RPMI8226 (cell line): ENCODE measurements at regions not wholly inside any gene's neighbourhood (a gene's known extent, or its start where the extent isn't known, plus 50 kb on each side); places are given as distances from the start of the nearest gene placed in this dataset.
"Not testable (repeated sequence)": the region's sequence is repeated elsewhere in the genome, so short reads cannot be mapped to it uniquely, and the experiment has no call there.

Source experiments
- DNase-seq: peaks from one replicate; pipeline ENCODE4 v3.0.0-alpha.2; 2015

DNA sequence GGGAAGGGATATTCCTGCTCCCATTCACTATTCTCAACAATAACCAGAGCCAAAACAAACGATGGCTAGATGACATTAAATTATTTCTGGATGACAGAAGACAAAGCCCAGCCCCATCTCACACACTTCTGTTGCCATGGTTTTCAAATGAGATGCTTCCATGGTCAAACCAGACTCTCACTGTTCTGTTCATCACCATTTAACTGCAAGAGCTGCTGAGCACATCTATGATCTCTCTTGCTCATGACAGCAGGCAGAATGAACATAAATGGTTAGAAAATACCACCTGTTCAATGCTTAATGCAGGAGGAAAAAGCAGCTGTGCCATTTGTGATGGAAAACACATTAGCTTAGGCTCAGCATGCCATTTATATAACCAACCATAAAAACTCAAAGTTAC is 758.6 kb upstream of the ZWINT start:
- DNase-seq: no peak

DNA sequence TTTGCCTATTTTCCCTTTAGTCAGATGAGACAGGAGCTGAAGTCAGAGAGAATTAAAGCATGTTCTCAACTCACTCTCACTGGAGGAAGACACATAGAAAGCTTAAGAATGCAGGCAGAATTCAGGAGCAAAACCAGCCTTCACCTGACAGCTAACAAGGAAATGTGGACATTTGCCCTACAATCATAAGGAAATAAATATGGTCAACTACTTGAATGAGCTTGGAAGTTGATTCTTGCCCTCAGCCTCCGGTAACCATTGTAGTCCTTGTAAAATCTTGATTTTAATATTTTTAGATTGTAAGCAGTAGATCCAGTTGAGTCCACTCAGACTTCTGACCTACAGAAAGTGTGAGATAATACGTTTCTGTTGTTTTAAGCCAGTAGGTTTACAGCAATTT is 752.5 kb upstream of the ZWINT start:
- DNase-seq: no peak

DNA sequence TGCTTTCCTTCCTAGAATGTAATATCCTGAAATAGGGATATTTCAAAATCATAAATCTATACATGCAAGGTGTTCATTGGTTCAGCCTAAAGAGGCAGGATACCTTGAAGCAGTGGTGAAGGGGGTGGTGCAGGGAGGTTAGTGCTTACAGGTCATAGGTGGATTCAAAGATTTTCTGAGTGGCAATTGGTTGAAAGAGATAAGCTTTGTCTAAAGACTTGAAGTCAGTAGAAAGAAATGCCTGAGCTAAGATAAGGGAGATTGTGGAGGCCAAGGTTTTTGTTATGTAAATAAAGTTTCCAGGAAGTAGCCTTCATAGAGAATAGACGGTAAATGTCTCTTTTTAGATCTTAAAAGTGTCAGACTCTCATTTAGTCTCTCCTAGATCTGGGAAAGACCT is 741.2 kb upstream of the ZWINT start:
- no peak for DNase-seq

DNA sequence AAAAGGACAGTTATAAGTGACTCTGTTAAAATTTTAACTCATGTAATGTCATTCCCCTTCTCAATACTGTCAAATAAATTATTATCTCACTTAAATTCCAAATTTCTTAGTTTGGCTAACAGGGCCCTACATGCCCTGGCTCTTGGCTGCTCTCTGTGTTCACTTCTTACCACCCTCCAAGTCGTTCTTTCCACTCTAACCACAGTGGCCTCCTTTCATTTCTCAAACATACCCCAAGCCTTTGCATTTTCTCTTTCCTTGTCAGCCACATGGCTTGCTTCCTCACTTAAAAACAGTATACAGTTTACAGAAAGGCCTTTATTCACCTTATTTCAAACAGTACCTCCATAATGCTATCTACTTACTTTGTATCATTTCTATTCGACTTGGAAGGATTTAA is 737.1 kb upstream of the ZWINT start:
- DNase-seq: no peak

DNA sequence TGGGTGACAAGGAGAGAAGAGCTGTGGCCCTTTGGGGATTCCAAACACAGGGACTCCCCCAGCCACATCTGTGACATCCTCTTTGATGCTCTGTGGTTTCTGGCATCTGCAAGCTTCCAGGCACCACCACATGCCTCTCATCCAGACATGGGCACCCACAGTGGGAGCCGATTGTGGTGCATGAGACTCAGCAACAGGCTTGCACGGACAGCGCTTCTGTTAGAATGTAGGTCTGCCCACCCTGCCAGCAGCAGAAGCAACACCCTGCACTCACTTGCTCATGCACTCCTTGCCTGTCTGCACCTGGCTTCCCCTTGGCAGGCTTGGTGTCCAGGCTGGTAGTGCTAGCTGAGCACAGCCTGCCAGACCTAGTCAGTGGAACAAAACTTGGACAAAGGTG is 735.0 kb upstream of the ZWINT start:
- no peak for DNase-seq

DNA sequence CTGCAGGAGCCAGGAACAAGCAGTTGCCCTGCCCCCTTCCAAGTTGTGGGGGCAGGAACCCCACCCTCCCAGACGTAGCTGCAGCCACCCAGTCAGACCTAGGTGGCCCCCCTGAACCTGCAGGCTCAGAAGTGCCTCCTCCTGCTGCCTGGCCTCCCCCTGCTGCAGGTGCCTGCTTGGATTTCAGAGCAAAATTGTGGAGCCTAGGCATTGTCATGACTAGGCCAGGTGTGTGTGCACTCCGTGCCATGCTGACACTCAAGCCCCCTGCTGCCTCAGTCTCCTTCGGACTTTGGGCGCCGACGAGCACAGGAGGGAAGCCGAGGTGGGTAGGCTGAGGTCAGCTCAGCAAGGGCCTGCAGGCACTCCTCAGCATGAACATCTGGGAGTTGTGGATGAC is 733.9 kb upstream of the ZWINT start:
- no peak for DNase-seq

DNA sequence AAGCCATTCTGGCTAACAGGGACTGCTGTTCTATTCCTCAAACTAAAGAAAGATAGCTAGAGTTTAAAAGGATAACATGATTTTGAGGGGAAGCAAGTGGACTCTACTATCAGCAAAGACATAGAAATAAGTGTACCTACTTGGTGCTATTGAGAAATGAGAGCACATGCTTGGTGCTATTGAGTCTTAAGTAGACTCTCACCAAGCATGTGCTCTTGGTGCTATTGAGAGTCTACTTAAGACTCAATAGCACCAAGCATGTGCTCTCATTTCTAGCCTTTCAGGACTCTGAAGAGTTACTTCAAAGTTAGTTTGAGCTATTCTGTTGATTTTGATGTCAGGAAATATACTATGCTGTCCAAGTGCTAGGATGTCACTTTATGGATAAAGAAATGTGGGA is 733.0 kb upstream of the ZWINT start:
- DNase-seq: no peak

DNA sequence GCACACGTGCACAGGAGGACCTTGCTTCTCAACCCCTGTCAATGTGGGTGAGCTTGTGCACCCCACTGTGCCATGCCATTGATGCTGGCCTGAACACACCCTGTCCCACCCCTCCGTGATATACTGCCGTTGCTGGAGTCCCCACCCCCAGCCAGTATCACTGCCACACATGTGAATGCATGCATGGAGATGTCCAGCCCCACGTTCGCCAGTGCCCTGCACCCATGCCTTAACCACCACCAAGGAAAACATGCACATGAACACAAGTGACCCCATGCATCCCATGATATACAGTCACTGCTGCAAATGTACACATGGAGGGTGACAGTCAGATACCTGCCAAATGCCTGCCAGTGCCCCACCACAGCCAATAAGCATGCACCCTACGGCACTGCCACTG is 692.5 kb upstream of the ZWINT start:
- no peak for DNase-seq

DNA sequence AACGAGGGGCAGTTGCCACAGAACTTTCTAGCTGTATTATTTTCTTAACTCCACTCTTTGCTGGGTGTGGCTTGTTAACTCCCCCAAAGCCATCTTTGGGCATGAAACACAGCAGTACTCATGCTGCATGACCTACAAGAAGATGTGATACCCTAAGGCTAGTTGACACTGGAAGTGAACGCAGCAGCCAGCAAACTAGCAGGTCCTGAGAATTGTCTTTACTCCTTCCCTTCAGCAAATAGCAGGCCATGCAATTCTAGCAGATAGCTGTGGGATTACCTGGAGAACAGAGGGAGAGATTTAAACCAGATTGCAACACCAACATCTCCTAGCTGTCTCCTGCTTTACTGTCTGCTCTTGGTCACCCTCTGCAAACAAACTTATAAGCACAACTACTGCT is 688.0 kb upstream of the ZWINT start:
- DNase-seq: no peak

DNA sequence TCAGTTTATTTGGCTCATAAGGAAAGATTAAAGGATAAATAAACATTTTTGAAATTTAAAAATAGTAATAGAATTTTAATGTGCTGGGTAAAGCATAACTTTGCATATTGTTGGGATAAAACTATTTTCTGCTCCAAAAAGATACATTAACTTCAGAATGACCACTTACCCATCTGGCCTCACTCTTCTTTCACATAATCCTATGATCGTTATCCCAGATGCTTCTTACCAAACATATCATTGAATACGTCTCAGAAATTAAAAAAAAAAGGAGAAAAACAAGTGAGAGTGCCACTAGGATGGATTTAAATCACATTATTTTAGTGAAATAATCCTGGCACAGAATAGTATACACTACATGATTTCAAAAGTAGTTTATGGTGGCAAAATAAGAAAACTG is 677.5 kb upstream of the ZWINT start:
- DNase-seq: no peak

DNA sequence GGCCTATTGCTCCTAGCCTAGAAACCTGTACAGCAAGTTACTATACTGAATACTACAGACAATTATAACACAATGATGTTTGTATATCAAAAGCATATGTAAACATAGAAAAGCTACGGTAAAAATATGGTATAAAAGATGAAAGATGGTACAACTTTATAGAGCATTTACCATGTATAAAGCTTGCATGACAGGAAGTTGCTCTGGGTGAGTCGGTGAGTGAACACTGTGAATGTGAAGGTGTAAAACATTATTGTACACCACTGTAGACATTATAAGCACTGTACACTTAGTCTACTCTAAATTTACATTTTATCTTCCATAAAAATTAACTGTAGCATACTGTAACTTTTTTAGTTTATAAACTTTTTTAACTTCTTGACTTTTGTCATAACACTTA is 674.3 kb upstream of the ZWINT start:
- DNase-seq: no peak

DNA sequence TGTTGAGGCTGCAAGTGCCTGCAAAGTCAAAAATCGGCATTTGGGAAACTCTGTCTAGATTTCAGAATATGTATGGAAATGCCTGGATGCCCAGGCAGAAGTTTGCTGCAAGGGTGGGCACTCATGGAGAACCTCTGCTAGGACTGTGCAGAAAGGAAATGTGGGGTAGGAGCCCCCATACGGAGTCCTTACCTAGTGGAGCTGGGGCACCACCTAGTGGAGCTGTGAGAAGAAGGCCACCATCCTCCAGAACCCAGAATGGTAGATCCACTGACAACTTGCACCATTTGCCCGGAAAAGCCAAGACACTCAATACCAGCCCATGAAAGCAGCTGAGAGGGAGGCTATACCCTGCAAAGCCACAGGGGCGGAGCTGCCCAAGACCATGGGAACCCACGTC is 671.2 kb upstream of the ZWINT start:
- DNase-seq: not testable (repeated sequence)

DNA sequence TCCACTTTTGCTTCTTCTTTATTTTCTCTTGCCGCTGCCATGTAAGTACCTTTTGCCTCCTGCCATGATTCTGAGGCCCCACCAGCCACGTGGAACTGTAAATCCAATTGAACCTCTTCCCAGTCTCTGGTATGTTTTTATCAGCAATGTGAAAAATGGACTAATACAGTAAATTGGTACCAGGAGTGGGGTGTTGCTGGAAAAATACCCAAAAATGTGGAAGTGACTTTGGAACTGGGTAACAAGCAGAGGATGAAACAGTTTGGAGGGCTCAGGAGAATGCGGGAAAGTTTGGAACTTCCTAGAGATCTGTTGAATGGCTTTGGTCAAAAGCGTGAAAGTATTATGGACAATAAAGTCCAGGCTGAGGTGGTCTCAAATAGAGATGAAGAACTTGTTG is 670.3 kb upstream of the ZWINT start:
- DNase-seq: no peak

DNA sequence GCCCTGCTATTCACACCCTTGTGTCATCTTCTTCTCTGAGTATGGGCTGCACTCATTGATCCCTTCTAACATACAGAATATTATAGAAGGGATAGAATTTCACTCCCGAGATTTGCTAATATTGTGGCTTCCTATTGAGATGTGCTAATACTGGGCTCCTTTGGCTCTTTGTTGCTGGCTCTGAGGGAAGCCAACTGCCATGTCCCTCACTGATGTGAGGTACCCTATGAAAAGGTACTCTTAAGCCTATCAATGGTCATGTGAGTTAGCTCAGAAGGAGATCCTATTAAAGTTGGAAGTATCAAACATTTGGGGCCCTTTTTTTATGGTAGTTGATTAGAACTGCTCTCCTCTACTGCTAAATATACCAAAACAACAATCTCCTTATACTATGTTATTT is 665.2 kb upstream of the ZWINT start:
- DNase-seq: no peak

DNA sequence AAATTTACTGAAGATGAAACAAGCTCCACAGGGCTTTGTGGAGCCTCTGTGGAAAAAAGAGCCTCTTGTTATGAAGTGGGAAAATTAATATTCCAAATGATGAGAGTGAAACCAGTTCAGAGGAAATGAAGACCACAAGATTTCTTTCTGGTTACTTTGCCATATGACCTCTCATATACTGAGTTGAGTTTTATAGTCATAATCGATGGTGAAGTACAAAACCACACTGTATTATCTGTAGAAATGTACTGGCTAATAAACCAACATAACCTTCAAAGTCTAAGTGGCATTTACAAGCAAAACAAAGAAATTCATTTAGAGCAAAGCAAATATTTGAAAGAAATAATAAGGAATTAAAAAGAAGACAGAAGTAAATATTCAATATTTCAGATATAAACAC is 662.6 kb upstream of the ZWINT start:
- DNase-seq: no peak

DNA sequence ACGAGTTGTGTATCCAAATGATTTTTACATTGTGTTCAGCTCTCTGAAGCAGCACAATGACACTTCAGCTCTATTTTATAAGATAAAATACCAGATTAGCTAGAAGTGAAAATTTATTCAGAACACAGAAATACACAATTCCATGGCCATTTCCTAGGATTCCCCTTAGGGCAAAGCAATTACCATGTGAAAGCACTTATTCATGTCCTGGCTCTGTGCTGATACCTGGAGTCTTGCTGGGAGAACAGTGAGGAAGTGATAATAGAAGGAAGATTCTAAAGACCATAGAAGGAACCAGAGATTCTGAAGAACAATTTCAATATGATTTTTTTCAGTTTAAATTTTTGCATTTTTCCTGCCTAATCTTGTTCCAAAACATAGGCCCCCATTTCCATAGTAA is 657.4 kb upstream of the ZWINT start:
- no peak for DNase-seq

DNA sequence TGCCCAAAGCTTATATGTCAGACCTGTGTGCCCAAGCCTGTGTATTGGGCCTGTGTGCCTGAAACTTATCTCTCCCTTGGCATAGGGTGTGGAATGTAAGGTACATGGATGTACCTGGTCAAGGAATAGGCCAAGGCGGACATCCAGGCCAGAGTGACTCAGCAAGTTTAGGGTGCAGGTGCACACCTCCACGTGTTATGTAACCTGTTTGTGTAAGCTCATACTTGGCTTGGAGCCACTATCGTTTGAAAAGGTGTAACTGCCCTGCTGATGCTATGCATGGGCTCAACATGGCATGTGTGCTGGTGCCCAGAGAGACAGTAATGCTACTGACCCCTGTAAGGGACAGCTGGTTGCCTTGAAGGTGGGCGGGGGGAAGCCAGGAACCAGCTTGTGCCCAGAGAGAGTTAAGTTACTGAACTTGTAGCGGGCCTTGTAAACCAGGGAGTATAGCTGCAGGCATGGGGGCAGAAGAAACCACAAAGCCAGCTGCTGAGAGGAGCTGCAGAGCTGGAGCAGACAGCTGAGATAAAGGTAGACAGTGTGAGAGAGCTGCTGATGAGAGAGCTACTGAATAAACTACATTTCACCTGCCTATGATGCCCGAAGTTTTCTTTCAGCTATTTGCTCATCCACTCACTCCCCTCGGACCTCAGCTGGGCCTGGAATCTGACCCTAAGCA is 656.4 kb upstream of the ZWINT start:
- DNase-seq: peak; percentile 73

DNA sequence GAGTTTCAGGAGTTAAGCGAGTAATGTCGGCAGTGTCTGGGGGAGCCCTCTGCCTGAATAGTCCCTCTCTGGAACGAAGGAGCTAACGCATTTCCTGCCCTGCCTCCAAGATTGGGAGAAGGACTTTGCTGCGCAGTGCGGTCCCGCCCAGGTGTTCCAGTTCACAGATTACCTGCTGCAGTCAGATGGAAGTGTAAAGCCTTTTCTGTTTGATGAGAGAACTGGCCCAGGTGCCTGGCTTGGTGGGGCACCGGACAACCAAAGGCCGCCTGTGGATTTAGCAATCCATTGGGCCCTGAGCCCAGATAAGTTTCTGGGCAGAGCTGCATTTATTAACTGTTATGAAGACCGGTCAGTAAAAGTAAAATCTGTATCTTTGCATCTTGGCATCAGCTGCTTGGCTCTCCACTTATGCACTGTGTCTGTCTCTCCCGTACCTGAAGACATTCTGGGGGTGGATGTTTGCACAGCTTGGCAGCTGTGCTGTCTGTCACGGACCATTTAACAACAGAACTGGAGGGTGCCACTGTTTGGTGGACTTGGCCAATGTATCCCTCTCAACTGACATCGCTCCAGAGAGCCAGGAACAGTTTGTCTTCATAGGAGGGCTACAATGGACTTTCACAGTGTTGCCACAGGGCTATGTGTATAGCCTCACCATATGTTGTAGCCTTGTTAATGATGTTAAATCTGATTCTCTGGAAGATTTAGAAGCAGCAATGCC is 654.7 kb upstream of the ZWINT start:
- no peak for DNase-seq

DNA sequence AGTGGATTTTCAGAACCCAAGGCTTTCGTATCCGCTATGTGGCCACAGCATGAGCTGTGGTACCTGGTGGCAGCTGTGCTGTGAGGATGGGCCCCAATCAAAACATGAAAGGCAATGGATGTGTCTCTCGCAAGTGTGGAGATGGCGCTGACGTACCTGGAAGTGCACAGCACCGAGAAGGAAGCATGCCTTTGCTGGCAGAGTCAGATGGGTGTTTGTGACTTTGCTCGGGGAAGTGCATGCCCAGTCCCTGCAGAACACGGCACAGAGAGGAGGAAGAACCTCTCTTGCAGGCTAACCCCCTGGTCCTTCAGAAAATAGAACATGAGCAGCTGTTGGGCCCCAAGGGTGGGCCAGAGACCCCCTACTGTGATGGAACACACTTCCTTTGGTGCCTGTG is 654.1 kb upstream of the ZWINT start:
- no peak for DNase-seq

DNA sequence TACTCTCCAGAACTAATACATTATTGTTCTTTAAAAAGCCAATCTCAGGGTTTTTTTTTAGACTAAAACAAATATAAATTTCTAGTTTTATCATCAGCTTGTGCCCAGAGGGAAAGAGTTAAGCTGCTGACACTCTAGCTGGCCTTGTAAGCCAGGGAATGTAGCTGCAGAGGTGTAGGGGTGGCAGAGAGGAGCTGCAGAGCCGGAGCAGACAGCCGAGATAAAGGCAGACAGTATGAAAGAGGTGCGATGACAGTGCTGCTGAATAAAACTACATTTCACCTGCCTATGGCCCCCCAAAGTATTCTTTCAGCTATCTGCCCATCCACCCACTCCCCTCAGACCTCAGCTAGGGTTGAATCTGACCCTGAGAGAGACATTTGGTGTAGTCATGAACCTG is 653.7 kb upstream of the ZWINT start:
- DNase-seq: no peak

DNA sequence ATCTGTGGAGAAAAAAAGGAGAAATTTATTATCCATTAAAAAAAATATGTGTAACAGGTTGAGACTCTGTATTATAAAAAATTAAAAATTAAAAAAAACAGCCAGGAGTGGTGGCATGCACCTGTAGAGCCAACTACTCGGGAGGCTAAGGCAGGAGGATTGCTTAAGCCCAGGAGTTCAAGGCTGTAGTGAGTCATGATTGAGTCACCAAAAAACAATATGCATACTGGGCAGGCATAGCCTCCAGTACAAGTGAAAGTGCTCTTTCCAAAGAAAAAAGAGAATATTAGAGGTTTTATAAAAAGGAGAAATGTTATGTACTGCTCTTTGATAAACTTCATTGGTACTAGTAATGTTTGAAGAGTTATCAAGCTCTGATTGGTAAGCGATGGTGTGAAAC is 647.1 kb upstream of the ZWINT start:
- no peak for DNase-seq

DNA sequence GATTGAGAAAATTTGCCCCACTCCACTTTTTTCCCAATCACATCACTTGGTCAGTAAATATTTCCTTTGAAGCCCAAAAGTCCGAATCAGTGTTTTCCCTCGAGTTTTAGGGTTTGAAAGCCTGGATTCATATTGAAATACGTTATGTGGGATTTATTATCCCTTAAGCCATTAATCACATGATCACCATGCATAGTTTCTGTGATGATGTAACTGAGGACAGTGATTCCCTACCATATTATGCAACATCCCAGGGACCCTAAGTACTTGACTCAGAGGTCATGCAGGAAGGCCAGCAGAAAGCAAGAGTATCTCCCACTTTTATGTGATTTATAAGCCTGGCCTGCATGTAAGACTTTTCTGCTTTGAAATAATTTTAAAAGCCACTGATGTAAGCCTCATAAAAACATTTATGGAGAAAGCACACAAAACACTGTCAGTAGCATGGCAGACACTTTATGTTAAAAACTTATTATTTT is 630.6 kb upstream of the ZWINT start:
- DNase-seq: no peak

DNA sequence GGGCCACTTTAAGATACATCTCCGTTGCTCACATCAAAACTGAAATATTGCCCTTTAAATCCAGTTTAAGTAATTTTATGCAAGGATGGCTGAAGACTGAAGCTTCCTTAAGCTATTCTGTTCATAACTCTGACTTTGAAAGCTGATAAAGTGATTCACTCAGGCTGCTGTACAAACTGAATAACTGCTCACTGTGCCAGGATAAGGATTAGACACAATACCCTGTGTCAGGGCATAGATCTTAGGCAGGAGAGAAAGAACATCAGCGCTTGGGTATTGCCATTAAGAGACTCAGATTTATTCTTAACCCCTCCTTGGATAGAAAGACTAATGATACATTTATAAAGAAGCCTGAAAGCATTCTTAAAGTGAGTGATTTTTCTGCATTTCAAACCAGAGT is 614.5 kb upstream of the ZWINT start:
- DNase-seq: no peak

DNA sequence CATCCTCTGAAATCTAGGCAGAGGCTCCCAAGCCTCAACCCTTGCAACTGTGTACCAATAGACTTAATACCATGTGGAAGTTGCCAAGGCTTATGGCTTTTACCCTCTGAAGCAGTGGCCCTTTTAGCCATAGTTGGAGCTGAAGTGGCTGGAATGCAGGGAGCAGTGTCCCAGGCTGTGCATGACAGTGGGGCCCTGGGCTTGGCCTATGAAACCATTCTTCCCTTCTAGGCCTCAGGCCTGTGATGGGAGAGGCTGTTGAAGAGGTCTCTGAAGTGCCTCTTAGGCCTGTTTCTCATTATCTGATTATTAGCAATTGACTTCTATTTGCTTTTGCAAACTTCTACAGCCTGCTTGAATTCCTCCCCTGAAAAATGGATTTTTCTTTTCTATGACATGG is 612.7 kb upstream of the ZWINT start:
- DNase-seq: no peak

DNA sequence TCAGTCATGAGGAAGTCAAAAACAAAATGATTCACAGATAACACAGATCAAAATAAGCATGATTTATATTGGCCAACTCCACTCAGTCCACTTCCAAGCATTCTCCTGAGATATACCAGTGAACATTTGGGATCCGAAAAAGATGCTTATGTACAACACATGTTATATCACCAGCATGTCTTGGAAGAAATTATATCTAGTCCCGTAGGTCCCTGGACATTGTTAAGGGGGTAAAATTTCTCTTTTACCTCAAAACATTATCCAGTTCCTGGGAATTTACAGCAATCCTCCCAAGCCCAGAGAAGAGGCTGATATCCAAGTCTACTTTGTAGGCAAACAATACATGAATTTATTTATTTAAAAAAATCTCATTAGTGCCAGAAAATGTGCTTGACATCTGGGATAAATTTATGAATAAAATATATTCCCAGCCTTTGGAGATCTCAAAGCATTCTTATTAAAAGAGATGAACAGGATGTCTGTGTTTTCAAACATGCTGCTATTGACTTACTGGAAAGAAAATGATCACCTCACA is 582.2 kb upstream of the ZWINT start:
- DNase-seq: no peak
